ENCODE measurements at regions not wholly inside any gene's neighbourhood (a gene's known extent, or its start where the extent isn't known, plus 50 kb on each side); places are given as distances from the start of the nearest gene placed in this dataset.

- no peaks in the 10 kb centered on the region for H4K20me1 ChIP-seq (ENCODE audit: insufficient read depth)
- H3K27me3 ChIP-seq (ENCODE audit: insufficient read depth, low read depth, low read length): no peaks in the 10 kb centered on the region
- no peaks in the 10 kb centered on the region for H3K9me2 ChIP-seq (ENCODE audit: insufficient read depth, low read length)
- H3K4me3 ChIP-seq (ENCODE audit: low read length): no peak overlapping the region
- no peak overlapping the region for H2AFZ ChIP-seq (ENCODE audit: low read depth, low read length)
- no peak overlapping the region for H3K9ac ChIP-seq (ENCODE audit: low read length)
- H3K27ac ChIP-seq (ENCODE audit: low read length): no peak overlapping the region
- no peak overlapping the region for H3K4me2 ChIP-seq (ENCODE audit: low read length)
- H3K36me3 ChIP-seq (ENCODE audit: insufficient read depth, low read length): no peaks in the 10 kb centered on the region
- no peaks in the 10 kb centered on the region for H3F3A ChIP-seq (ENCODE audit: insufficient read depth, low read length, poor library complexity, severe bottlenecking)
- TF ChIP-seq SMC3 (conservative IDR thresholded peaks at IDR 0.05; ENCODE audit: poor library complexity): no peak
- TF ChIP-seq EP300 (conservative IDR thresholded peaks at IDR 0.05; ENCODE audit: poor library complexity, severe bottlenecking): no peak
- no peak for TF ChIP-seq EZH2 (IDR thresholded peaks at IDR 0.05; ENCODE audit: borderline replicate concordance, insufficient read depth, low read length, poor library complexity, severe bottlenecking)
- TF ChIP-seq MXI1 (conservative IDR thresholded peaks at IDR 0.05; ENCODE audit: poor library complexity, severe bottlenecking): no peak
- TF ChIP-seq RAD21 (conservative IDR thresholded peaks at IDR 0.05): no peak
- TF ChIP-seq REST (IDR thresholded peaks at IDR 0.05; ENCODE audit: borderline replicate concordance): no peak
- no peak for TF ChIP-seq CTCF (IDR thresholded peaks at IDR 0.05; ENCODE audit: poor library complexity, severe bottlenecking)
- TF ChIP-seq TAF1 (IDR thresholded peaks at IDR 0.05; ENCODE audit: low read depth): no peak
- no peak for TF ChIP-seq POLR2AphosphoS5 (IDR thresholded peaks at IDR 0.05)
- H3K79me2 ChIP-seq (replicated peaks; ENCODE audit: insufficient read depth, low read length): no peaks in the 10 kb centered on the region
- H3K9me3 ChIP-seq (ENCODE audit: low read length): no peaks in the 10 kb centered on the region
Measured at GRCh38 chr2:45232818-45233217, 223.6 kb upstream of the SIX2 start.

GRCh38 chr2:45229411-45229810 is 220.2 kb upstream of the SIX2 start:
- Histone ChIP-seq H3K4me2 (ENCODE audit: low read length) (no peak overlapping the region), H3K4me3 (ENCODE audit: low read length) (no peak overlapping the region), H4K20me1 (ENCODE audit: insufficient read depth) (no peaks in the 10 kb centered on the region), H3K9me3 (ENCODE audit: low read length) (no peaks in the 10 kb centered on the region), H2AFZ (ENCODE audit: low read depth, low read length) (no peak overlapping the region), H3K27ac (ENCODE audit: low read length) (no peak overlapping the region), H3K9me2 (ENCODE audit: insufficient read depth, low read length) (no peaks in the 10 kb centered on the region), H3K36me3 (ENCODE audit: insufficient read depth, low read length) (no peaks in the 10 kb centered on the region), H3F3A (ENCODE audit: insufficient read depth, low read length, poor library complexity, severe bottlenecking) (no peaks in the 10 kb centered on the region), H3K79me2 (replicated peaks; ENCODE audit: insufficient read depth, low read length) (no peaks in the 10 kb centered on the region), H3K27me3 (ENCODE audit: insufficient read depth, low read depth, low read length) (no peaks in the 10 kb centered on the region), H3K9ac (ENCODE audit: low read length) (no peak overlapping the region)
- TF ChIP-seq MXI1 (conservative IDR thresholded peaks at IDR 0.05; ENCODE audit: poor library complexity, severe bottlenecking) (no peak), POLR2AphosphoS5 (IDR thresholded peaks at IDR 0.05) (no peak), RAD21 (conservative IDR thresholded peaks at IDR 0.05) (no peak), EZH2 (IDR thresholded peaks at IDR 0.05; ENCODE audit: borderline replicate concordance, insufficient read depth, low read length, poor library complexity, severe bottlenecking) (no peak), REST (IDR thresholded peaks at IDR 0.05; ENCODE audit: borderline replicate concordance) (no peak), SMC3 (conservative IDR thresholded peaks at IDR 0.05; ENCODE audit: poor library complexity) (no peak), CTCF (IDR thresholded peaks at IDR 0.05; ENCODE audit: poor library complexity, severe bottlenecking) (no peak), EP300 (conservative IDR thresholded peaks at IDR 0.05; ENCODE audit: poor library complexity, severe bottlenecking) (no peak), TAF1 (IDR thresholded peaks at IDR 0.05; ENCODE audit: low read depth) (no peak)
